ENCODE measurements at regions not wholly inside any gene's neighbourhood (a gene's known extent, or its start where the extent isn't known, plus 50 kb on each side); places are given as distances from the start of the nearest gene placed in this dataset.

DNA sequence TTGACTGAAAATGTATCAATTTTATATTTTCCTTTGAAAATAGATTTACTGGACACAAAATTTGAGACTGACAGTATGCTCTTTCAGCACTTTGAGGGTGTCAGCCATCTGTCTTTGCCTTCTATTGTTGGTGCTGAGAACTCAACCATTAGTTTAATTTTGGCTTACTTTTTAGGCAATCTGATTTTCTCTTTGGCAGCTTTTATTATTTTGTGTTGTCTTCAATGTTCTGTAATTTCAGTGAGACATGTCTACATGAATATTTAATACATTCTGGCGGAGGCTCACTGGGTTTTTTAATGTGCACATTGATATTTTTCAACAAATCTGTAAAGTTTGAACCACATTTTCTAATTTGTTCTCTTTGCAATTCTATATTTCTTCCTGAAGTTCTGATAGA, 648.6 kb downstream of the C6orf118 start:
- TF ChIP-seq EP300 (IDR thresholded peaks at IDR 0.05; ENCODE audit: low read depth) (no peak), POLR2A (IDR thresholded peaks at IDR 0.05) (no peak), POLR2AphosphoS5 (IDR thresholded peaks at IDR 0.05) (no peak)
- TF ChIP-seq, protein P1, sequence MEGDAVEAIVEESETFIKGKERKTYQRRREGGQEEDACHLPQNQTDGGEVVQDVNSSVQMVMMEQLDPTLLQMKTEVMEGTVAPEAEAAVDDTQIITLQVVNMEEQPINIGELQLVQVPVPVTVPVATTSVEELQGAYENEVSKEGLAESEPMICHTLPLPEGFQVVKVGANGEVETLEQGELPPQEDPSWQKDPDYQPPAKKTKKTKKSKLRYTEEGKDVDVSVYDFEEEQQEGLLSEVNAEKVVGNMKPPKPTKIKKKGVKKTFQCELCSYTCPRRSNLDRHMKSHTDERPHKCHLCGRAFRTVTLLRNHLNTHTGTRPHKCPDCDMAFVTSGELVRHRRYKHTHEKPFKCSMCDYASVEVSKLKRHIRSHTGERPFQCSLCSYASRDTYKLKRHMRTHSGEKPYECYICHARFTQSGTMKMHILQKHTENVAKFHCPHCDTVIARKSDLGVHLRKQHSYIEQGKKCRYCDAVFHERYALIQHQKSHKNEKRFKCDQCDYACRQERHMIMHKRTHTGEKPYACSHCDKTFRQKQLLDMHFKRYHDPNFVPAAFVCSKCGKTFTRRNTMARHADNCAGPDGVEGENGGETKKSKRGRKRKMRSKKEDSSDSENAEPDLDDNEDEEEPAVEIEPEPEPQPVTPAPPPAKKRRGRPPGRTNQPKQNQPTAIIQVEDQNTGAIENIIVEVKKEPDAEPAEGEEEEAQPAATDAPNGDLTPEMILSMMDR (IDR thresholded peaks at IDR 0.05): no peak
